ENCODE measurements at regions not wholly inside any gene's neighbourhood (a gene's known extent, or its start where the extent isn't known, plus 50 kb on each side); places are given as distances from the start of the nearest gene placed in this dataset.

DNA sequence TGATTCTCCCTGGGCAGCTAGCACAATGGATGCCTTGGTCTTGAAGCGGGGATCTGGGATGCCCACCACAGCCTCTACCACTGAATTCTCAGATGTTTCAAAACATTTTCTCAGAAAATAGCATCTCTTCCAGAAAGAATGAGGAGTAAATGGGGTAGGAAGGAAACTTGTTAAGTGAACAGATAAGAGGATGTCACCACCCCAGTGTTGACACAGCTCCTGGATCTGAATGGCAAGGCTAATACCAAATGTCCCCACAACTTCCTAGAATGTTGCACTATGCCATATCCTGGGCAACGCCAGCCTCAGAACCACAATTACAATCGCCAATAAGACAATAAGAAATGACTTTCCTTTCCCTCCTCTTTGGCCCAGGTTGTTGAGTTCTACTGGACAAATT lies 177.2 kb downstream of the BCL11A start:
- Mint-ChIP-seq H3K9me3 (no peaks in the 10 kb centered on the region), H3K36me3 (ENCODE audit: low read depth) (no peaks in the 10 kb centered on the region), H3K27ac (no peak overlapping the region), H3K4me3 (no peak overlapping the region), H3K27me3 (ENCODE audit: low read depth) (peaks cover 6% of the 10 kb centered on the region), H3K4me1 (no peaks in the 10 kb centered on the region)
- TF ChIP-seq, protein P1, sequence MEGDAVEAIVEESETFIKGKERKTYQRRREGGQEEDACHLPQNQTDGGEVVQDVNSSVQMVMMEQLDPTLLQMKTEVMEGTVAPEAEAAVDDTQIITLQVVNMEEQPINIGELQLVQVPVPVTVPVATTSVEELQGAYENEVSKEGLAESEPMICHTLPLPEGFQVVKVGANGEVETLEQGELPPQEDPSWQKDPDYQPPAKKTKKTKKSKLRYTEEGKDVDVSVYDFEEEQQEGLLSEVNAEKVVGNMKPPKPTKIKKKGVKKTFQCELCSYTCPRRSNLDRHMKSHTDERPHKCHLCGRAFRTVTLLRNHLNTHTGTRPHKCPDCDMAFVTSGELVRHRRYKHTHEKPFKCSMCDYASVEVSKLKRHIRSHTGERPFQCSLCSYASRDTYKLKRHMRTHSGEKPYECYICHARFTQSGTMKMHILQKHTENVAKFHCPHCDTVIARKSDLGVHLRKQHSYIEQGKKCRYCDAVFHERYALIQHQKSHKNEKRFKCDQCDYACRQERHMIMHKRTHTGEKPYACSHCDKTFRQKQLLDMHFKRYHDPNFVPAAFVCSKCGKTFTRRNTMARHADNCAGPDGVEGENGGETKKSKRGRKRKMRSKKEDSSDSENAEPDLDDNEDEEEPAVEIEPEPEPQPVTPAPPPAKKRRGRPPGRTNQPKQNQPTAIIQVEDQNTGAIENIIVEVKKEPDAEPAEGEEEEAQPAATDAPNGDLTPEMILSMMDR (IDR thresholded peaks at IDR 0.05; ENCODE audit: unreplicated experiment in 3 of 3): no peak

DNA sequence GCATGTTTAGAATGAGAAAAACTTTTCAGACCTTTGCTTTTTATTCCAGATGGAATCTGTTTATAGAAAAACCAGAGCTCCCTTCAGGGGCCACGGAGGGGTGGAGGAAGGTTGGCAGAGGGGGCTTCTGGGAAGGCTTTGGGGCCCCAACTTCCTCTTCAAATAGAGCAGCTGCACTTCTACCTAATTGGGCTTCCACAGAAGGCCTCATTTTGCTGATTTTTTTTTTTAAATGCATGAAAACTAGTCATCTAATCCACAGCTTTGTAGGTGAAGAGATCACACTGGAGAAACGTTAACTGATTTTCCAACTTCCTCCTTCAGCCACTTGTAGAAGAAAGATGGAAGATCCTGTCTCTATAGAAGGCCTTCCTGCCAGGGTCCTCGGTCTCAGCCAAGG lies 181.8 kb downstream of the BCL11A start:
- H3K4me1 Mint-ChIP-seq: peaks cover 2% of the 10 kb centered on the region
- no peaks in the 10 kb centered on the region for H3K36me3 Mint-ChIP-seq (ENCODE audit: low read depth)
- TF ChIP-seq, protein P1 (IDR thresholded peaks at IDR 0.05; ENCODE audit: unreplicated experiment in 3 of 3): no peak
- no peaks in the 10 kb centered on the region for H3K9me3 Mint-ChIP-seq
- no peak overlapping the region for H3K27ac Mint-ChIP-seq
- peaks cover 5% of the 10 kb centered on the region for H3K27me3 Mint-ChIP-seq (ENCODE audit: low read depth)
- H3K4me3 Mint-ChIP-seq: no peak overlapping the region

DNA sequence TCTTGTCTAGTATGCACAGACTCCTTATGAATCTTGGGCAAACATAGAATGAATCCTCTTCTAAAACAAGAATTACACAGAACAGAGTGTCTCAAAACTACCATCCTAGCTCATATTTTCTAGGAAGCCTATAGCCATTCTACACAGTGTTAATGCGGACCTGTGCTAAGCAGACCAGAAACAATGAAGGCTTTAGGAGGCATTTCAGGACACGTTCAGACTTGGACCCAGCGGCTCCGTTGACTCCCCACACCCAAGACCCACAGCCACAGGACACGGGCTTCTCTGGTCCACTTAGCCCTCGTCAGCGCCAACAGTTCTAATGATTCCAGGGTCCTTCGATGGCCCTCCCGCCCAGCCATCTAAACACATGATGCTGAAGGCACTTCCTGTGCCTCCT lies 182.2 kb downstream of the BCL11A start:
- no peaks in the 10 kb centered on the region for H3K36me3 Mint-ChIP-seq (ENCODE audit: low read depth)
- no peak overlapping the region for H3K27ac Mint-ChIP-seq
- H3K4me3 Mint-ChIP-seq: no peak overlapping the region
- peaks cover 6% of the 10 kb centered on the region for H3K4me1 Mint-ChIP-seq
- H3K9me3 Mint-ChIP-seq: no peaks in the 10 kb centered on the region
- TF ChIP-seq, protein P1 (IDR thresholded peaks at IDR 0.05; ENCODE audit: unreplicated experiment in 3 of 3): no peak
- peaks cover 5% of the 10 kb centered on the region for H3K27me3 Mint-ChIP-seq (ENCODE audit: low read depth)

DNA sequence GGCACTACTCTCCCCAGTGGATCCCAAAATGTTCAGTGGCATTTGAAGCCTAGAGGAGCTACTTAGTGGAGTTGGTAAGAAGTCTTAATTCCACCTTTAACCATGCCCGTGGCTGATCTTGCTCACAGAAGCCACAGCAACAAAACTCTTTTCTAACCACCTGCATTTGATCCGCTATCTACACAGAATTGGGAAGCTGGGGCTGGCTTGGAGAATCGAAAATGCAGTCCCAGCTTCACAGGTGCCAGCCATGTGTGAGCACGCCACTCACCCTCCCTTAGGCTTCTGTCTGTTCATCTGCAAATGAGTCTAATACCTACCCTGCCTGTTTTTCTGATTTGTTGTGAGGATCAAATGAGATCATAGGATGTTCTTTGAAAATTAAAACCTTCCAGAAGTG lies 182.6 kb downstream of the BCL11A start:
- TF ChIP-seq, protein P1 (IDR thresholded peaks at IDR 0.05; ENCODE audit: unreplicated experiment in 3 of 3): no peak
- Mint-ChIP-seq H3K36me3 (ENCODE audit: low read depth) (no peaks in the 10 kb centered on the region), H3K4me3 (no peak overlapping the region), H3K27me3 (ENCODE audit: low read depth) (peaks cover 5% of the 10 kb centered on the region), H3K4me1 (peaks cover 10% of the 10 kb centered on the region), H3K27ac (no peak overlapping the region), H3K9me3 (no peaks in the 10 kb centered on the region)

DNA sequence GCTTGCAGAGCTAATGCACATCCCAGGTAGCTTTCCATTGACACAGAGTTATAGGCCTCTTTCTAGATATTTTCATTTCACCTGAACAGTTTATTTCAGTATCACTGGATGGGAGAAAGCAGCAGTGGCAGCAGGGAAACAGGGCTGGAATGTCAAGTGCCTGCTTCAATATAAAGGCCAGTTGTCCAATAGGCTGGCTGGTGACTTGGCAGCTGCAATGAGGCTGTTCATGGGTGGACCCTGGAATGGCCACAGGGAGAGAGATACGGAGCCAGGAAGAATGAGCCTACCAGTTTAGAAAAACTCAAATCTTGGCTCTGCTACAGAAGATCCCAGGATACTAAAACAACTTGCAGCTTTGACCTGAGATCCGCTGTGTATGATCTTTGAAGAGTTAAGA lies 185.0 kb downstream of the BCL11A start:
- Mint-ChIP-seq H3K4me1 (peaks cover 28% of the 10 kb centered on the region), H3K27ac (no peak overlapping the region), H3K9me3 (no peaks in the 10 kb centered on the region), H3K36me3 (ENCODE audit: low read depth) (no peaks in the 10 kb centered on the region), H3K4me3 (no peak overlapping the region), H3K27me3 (ENCODE audit: low read depth) (no peaks in the 10 kb centered on the region)
- TF ChIP-seq, protein P1 (IDR thresholded peaks at IDR 0.05; ENCODE audit: unreplicated experiment in 3 of 3): no peak

DNA sequence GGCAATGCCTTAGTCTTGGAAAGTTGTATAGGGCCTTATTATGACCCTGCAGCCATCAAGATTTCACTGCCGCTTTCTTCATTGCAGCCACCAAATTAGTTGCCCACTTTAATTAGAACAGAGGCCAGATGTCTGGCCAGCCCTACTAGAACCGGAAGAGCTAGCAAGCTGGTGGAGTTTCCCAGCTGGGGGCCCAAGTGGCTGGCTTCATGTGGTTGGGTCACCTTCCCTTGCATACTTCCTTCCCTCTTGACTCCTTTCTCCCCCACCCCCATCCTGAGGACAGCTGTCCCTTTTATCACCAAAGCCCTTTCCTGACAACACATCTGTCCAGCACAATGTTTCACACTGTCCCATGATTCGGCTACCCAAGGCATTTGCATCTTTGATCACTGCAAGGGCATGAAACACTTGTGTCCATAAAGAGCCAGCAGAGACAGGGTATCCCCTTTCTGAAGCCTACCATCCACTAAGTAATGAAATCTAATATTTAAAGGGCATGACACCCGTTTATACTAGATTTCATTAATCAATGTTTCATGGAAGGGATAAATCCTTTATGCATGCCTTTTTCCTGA lies 187.2 kb downstream of the BCL11A start:
- H3K4me3 Mint-ChIP-seq: no peak overlapping the region
- TF ChIP-seq, protein P1 (IDR thresholded peaks at IDR 0.05; ENCODE audit: unreplicated experiment in 3 of 3): no peak

More for the DNA sequence above, 187.2 kb downstream of the BCL11A start:
- no peaks in the 10 kb centered on the region for H3K9me3 Mint-ChIP-seq
- peaks cover 28% of the 10 kb centered on the region for H3K4me1 Mint-ChIP-seq
- H3K36me3 Mint-ChIP-seq (ENCODE audit: low read depth): no peaks in the 10 kb centered on the region
- H3K27ac Mint-ChIP-seq: peak overlapping the region in 2 of 3 experiments; percentile 11 to 37
- H3K27me3 Mint-ChIP-seq (ENCODE audit: low read depth): peaks cover 5% of the 10 kb centered on the region

All from nephron (organoid).